WERI-Rb-1 (cell line): ENCODE measurements at regions not wholly inside any gene's neighbourhood (a gene's known extent, or its start where the extent isn't known, plus 50 kb on each side); places are given as distances from the start of the nearest gene placed in this dataset.

ENCODE experiments used
- DNase-seq: peaks from one replicate; pipeline ENCODE4 v3.0.0-alpha.2; 2020
- H3K27ac ChIP-seq: fragments of 250-450 bp; sonication (Bioruptor Pico); 2 replicates; pipeline ENCODE4 v1.5.1; 2020; ENCODE audit warnings: mild to moderate bottlenecking, moderate library complexity
- H3K27me3 ChIP-seq: fragments of 250-450 bp; sonication (Bioruptor Pico); 2 replicates; pipeline ENCODE4 v1.5.1; 2021; ENCODE audit warnings: mild to moderate bottlenecking, low read depth, moderate library complexity; ENCODE audit not compliant: insufficient read depth, severe bottlenecking
- H3K36me3 ChIP-seq: fragments of 250-450 bp; sonication (Bioruptor Pico); 2 replicates; pipeline ENCODE4 v1.5.1; 2020; ENCODE audit warnings: mild to moderate bottlenecking, moderate library complexity
- H3K4me3 ChIP-seq: 2 replicates; pipeline ENCODE4 v1.5.1; 2011; ENCODE audit warnings: low read depth, mild to moderate bottlenecking, control low read depth, low read length
- H3K9me3 ChIP-seq: fragments of 250-450 bp; sonication (Bioruptor Pico); 2 replicates; pipeline ENCODE4 v1.5.1; 2021; ENCODE audit warnings: mild to moderate bottlenecking, moderate library complexity; ENCODE audit not compliant: severe bottlenecking
- TF ChIP-seq, protein P1 (sequence below): IDR thresholded peaks from 2 replicates; pipeline ENCODE4 v1.5.1; 2011; ENCODE audit warnings: low read depth, mild to moderate bottlenecking, control low read depth, inconsistent platforms, low read length

- TF ChIP-seq, protein P1, sequence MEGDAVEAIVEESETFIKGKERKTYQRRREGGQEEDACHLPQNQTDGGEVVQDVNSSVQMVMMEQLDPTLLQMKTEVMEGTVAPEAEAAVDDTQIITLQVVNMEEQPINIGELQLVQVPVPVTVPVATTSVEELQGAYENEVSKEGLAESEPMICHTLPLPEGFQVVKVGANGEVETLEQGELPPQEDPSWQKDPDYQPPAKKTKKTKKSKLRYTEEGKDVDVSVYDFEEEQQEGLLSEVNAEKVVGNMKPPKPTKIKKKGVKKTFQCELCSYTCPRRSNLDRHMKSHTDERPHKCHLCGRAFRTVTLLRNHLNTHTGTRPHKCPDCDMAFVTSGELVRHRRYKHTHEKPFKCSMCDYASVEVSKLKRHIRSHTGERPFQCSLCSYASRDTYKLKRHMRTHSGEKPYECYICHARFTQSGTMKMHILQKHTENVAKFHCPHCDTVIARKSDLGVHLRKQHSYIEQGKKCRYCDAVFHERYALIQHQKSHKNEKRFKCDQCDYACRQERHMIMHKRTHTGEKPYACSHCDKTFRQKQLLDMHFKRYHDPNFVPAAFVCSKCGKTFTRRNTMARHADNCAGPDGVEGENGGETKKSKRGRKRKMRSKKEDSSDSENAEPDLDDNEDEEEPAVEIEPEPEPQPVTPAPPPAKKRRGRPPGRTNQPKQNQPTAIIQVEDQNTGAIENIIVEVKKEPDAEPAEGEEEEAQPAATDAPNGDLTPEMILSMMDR, result no peak
- peak overlapping the region; percentile 94 for H3K27ac ChIP-seq
- no peaks in the 10 kb centered on the region for H3K27me3 ChIP-seq
- no peak for DNase-seq
- H3K4me3 ChIP-seq, result no peak overlapping the region
- H3K36me3 ChIP-seq, result no peaks in the 10 kb centered on the region
- no peaks in the 10 kb centered on the region for H3K9me3 ChIP-seq
Observed at GRCh38 chr10:47176903-47177868, 122.8 kb upstream of the GDF10 start.

GRCh38 chr10:47178537-47179290 lies 121.3 kb upstream of the GDF10 start:
- DNase-seq, result no peak
- Histone ChIP-seq H3K36me3 (no peaks in the 10 kb centered on the region), H3K27me3 (no peaks in the 10 kb centered on the region), H3K4me3 (no peak overlapping the region), H3K27ac (peak overlapping the region; percentile 94; the same call in 1 of the 2 replicates), H3K9me3 (no peaks in the 10 kb centered on the region)
- TF ChIP-seq, protein P1, result no peak

DNA sequence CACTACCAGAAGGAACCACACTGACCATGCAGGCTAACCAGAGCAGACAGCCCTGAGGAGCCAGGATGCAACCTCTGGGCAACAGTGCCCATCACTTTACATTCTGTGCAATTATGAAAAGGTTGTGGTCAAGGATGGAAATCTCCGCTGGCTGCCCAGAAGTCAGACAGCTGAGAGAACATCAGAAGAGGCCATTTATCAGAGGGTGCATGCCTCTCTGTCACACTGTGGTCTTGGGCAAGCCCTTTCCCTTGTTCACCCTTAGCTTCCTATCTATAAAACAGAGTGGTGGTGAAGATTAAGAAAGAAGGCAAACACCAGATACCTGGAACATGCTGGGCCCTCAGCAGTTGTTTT lies 120.7 kb upstream of the GDF10 start:
- no peak overlapping the region for H3K27ac ChIP-seq
- H3K4me3 ChIP-seq, result no peak overlapping the region
- DNase-seq, result no peak
- no peaks in the 10 kb centered on the region for H3K36me3 ChIP-seq
- H3K27me3 ChIP-seq, result no peaks in the 10 kb centered on the region
- H3K9me3 ChIP-seq, result no peaks in the 10 kb centered on the region
- TF ChIP-seq, protein P1, result no peak

GRCh38 chr10:47181052-47181849 lies 118.7 kb upstream of the GDF10 start:
- no peaks in the 10 kb centered on the region for H3K9me3 ChIP-seq
- TF ChIP-seq, protein P1, result no peak
- no peak overlapping the region for H3K27ac ChIP-seq
- no peak for DNase-seq
- no peaks in the 10 kb centered on the region for H3K27me3 ChIP-seq
- no peaks in the 10 kb centered on the region for H3K36me3 ChIP-seq
- no peak overlapping the region for H3K4me3 ChIP-seq

DNA sequence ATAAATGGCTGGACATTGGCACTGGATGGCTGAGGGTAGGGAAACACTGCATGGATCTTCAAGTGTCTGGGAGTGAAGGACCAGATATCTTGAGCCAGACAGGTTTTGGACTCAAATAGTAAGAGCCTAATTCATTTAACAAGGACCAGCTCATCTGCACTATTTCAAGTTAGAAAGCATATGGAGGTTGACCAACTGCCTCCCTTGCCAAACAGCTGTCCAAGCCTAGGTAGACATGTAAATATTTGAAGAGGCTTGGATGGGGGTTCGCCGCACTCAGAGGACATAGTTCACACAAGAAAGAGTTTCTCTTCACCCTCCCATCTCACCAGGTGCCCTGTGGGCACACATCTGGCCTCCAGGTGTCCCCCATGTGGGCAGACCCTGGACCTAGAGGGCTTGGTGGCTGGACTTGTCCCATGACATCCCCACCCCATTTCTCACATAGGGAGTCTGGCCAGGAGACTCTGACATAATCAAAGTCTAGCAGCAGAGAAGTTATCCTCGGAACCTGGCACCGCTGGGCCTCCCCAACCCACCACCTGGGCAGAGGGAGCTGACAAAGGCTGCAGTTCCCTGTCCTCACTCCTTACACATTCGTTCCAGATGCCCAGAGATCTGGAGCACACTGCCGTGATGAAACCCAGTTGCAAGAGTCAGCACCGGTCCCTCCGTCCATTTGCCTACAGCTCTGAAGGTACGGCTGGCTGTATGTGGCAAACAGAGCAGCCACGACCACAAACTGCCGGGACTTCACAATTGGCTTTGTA lies 116.9 kb upstream of the GDF10 start:
- H3K9me3 ChIP-seq, result no peaks in the 10 kb centered on the region
- H3K27ac ChIP-seq, result no peak overlapping the region
- TF ChIP-seq, protein P1, result no peak
- no peak overlapping the region for H3K4me3 ChIP-seq
- no peak for DNase-seq
- H3K36me3 ChIP-seq, result no peaks in the 10 kb centered on the region
- no peaks in the 10 kb centered on the region for H3K27me3 ChIP-seq
